ENCODE measurements at regions not wholly inside any gene's neighbourhood (a gene's known extent, or its start where the extent isn't known, plus 50 kb on each side); places are given as distances from the start of the nearest gene placed in this dataset.

GRCh38 chr10:42939685-42940366 lies 137.0 kb upstream of the RET start:
- TF ChIP-seq, protein P1, sequence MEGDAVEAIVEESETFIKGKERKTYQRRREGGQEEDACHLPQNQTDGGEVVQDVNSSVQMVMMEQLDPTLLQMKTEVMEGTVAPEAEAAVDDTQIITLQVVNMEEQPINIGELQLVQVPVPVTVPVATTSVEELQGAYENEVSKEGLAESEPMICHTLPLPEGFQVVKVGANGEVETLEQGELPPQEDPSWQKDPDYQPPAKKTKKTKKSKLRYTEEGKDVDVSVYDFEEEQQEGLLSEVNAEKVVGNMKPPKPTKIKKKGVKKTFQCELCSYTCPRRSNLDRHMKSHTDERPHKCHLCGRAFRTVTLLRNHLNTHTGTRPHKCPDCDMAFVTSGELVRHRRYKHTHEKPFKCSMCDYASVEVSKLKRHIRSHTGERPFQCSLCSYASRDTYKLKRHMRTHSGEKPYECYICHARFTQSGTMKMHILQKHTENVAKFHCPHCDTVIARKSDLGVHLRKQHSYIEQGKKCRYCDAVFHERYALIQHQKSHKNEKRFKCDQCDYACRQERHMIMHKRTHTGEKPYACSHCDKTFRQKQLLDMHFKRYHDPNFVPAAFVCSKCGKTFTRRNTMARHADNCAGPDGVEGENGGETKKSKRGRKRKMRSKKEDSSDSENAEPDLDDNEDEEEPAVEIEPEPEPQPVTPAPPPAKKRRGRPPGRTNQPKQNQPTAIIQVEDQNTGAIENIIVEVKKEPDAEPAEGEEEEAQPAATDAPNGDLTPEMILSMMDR (IDR thresholded peaks at IDR 0.05): no peak
- no peak for TF ChIP-seq ZFX (IDR thresholded peaks at IDR 0.05; ENCODE audit: borderline replicate concordance)
